ENCODE measurements at regions not wholly inside any gene's neighbourhood (a gene's known extent, or its start where the extent isn't known, plus 50 kb on each side); places are given as distances from the start of the nearest gene placed in this dataset.
"Not testable (repeated sequence)": the region's sequence is repeated elsewhere in the genome, so short reads cannot be mapped to it uniquely, and the experiment has no call there.

DNA sequence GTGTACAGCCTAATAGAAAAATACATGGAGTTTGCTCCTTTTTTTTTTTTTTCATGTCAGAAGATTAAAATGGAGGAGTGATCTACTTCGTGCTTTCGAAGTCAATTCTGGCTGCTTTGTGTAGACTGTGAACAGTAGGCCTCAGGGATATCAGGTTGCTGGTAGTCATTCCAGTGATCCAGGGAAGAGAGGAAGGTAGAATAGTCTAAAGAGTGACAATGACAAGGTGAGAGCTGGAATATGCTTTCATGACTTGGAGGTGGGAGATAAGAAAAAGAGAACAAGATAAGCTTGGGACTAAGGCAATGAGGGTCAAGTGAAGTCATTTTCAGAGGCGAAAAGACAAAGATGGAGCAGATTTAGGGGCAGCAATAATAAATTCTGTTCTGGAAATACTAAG lies 111.3 kb upstream of the MIR17HG start:
- no peak for DNase-seq

DNA sequence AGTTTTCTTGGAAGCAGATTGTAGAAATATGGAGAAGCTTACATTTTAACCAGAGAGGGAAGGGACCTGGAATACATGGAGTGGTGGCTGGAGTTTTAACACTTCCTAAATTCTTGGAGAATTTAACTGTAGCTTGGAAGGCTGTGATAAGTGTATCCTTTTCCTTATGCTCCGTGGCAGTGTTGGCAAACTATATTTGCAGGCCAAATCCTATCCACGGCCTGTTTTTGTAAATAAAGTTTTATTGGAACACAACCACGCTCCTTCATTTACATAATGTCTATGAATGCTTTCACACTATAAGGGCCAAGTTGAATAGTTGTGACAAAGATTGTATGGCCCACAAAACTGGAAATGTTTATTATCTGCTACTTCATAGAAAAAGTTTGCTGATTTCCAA lies 110.6 kb upstream of the MIR17HG start:
- DNase-seq: no peak

DNA sequence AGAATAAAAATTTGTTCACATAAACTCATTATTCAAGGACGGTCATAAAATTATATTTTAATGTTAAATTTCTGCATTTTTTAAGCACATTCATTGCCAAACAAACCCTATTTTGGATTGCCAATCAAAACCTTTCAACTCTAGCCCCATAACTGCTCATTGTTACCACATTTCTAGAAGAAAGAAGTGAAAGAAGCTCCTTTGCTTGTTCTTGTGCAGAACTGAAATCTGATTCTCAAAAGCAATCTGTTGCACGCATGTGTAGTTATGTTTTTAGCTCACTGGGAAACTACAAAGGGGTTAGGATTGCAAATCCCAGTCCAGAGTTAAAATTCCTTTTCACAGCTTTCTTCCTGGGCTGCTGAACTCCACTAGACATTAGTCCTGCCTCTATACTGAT lies 109.5 kb upstream of the MIR17HG start:
- DNase-seq: no peak

DNA sequence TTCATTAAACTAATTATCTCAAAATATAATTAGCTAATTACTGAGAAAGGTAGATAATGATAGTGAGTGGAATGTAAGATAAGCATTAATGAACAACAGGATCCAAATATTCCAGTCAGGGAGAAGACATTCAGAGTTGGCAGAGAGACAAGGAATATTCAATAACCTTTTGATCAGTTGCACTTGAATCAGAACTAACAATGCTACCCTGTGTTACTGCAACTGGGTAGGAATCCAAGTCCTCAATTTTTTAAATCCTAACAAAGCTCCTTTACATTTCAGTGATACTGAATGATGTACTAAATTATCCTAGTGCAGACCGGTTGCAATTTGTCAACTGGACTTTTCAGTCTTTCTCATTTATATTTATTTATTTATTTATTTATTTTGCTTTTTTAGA lies 107.1 kb upstream of the MIR17HG start:
- DNase-seq: no peak

DNA sequence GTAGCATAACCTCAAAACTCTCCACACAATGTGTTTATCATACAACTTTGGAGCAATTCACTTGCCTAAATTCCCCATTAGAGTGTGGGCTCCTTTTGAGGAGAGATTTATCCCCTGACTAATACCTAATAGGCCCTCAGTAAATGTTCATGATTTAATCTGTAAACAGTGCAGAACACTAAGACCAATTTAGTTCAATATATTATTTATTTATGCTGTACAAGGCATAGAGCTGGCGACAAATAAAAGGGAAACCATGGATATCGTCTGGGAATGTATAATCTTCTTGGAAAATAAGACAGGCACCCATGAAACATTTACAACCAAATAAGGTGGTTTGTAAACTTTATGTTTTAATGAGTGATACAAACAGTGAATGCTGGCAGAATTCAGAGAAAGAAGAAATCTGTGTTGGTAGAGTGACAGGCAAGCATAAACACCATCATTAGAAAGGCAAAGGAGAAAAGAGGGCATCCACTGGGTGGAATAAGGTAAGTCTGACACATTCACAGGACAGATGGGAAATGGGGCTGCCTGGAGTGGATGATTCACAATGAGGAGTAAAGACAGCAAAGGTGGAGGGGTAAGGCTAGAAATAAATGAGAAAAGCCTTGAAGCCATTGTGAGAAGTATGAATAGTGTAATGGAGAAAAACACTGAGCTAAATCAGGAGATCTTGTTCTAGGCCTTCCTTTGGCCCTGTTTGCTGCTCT lies 106.1 kb upstream of the MIR17HG start:
- DNase-seq: no peak

DNA sequence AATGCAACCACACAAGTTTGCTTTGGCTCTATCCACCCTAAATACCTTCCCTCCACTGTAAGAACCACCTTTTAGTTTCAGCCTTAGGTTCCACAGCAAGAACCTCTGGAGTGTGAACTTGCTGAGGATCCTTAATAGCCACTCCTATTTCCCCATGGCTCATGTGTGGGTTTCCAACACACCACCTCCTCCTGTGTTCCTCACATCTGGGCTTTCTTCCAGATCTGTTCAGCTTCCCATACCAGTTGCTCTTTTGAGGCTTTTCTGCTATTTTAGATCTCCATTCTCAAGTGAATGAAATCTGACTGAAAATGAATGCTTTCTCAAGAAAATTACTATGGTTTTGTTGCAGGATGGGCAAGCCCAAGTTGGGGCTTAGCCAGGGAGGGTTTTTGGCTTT lies 104.8 kb upstream of the MIR17HG start:
- DNase-seq: no peak

DNA sequence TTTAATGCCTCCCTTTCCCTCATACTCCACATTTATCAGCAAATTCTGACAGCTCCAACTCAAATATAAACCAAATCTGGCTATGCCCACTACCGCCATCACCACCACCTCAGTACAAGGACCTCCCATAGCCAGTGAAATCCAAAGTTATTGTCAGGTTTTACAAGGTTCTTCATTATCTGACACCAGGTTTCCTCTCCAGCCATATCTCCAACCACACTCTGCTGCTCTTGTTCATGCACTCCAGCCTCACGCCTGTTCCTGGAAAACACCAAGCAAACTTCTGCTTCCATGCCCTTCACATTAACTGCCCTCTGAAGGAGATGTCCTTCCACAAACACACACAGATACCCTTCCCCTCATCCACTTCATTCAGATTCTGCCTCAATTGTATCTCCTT lies 102.2 kb upstream of the MIR17HG start:
- DNase-seq: no peak

DNA sequence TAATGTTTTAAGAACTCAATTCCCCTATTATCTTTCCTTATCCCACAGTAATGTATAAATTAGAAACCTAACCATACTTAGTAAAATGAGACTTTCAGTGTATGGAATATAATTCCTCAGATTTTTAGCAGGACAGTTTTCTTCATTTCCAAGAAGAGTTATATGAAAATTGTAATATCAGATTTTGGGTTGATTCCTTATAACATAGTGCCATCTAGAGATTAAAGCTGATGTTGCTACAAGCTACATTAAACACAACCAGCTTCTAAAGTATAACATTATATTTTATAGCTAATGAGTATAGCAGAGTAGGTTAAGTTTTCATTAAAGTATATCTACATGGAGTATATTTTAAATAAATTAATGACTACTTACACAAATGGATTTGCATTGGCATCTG lies 99.7 kb upstream of the MIR17HG start:
- peak; percentile 12 to 18 for DNase-seq

DNA sequence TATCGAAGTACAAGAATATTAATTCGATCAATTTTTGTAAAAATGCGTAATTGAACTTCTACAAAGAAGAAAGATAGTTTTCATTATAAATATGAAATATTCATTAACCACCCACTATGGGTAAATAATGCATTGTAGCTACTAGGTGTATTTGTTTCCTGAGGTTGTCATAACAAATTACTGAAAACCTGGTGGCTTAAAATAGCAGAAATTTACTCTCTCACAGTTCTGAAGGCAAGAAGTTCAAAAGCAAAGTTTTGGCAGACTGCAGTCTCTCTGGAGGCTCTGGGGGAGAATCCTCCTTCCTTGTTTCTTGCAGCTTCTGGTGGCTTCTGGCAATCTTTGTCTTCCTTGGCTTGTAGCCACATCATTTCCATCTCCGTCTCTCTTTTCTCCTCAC lies 99.2 kb upstream of the MIR17HG start:
- no peak for DNase-seq

DNA sequence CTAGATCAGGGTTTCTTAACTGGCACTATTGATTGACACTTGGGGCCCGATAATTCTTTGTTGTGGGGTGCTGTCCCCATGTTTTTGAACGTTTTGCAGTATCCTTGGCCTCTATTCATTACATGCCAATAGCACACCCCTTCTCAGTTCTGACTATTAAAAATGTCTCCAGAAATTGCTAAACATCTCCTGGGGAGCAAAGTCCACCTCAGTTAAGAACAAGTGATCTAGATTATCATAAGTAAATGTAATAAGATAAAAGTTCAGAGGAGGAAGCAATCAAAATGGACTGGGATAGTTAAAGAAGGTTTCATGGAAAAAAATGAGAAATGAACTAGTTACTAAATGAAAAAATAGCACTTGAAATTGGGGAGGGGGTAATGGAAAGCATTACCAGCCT lies 98.1 kb upstream of the MIR17HG start:
- DNase-seq: no peak

DNA sequence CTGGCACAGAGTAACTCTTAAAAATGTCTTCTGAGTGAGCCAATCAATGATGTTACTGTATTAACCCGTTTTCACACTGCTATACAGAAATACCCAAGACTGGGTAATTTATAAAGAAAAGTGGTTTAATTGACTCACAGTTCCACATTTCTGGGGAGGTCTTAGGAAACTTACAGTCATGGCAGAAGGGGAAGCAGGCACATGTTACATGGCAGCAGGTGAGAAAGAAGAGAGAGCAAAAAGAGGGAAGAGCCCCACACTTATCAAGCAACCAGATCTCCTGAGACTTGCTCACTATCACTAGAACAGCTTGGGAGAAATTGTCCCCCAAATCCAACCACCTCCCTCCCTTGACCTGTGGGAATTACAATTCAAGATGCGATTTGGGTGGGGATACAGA lies 97.6 kb upstream of the MIR17HG start:
- DNase-seq: no peak

DNA sequence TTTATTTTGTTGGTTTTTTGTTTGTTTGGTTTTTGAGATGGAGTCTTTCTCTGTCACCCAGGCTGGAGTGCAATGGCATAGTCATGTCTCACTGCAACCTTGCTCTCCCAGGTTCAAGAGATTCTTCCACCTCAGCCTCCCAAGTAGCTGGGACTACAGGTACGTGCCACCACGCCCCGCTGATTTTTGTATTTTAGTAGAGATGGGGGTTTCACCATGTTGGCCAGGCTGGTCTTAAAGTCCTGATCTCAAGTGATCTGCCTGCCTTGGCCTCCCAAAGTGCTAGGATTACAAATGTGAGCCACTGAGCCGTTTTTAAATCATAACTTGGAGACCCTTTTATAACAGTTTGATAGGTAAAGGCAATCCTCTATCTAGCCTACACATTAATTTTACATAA lies 95.9 kb upstream of the MIR17HG start:
- not testable (repeated sequence) for DNase-seq

DNA sequence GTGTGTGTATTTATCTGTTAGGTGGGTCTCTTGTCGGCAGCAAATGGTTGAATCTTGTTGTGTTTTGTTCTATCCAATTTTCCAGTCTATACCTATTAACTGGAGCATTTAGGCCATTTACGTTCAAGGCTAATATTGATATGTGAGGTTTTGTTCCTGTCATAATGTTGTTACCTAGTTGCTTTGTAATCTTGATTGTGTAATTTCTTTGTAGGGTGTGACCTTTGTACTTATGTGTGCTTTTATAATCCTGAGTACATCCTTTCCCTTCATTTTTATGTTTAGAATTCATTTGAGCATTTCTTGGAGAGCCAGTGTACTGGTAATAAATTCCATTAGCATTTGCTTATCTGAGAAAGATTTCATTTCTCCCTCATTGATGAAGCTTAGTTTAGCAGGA lies 83.0 kb upstream of the MIR17HG start:
- DNase-seq: no peak

DNA sequence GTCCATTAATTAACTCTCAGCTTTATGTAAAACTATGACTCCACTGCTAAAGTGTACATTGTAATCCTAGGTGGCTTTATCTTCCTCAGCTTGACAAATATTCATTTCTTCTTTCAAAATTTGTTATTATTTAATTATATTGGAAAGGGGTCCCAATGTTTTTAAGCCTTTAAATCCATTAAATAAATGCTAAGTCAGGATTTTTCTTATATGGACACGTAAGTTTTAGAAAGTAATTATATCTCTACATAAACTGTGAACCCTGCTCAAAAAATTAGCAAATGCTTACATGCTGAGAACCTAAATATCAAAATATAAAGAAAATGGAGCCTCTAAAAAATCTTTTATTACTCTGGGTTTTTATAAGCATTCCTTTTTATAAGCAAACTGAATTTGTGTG lies 78.2 kb upstream of the MIR17HG start:
- no peak for DNase-seq

DNA sequence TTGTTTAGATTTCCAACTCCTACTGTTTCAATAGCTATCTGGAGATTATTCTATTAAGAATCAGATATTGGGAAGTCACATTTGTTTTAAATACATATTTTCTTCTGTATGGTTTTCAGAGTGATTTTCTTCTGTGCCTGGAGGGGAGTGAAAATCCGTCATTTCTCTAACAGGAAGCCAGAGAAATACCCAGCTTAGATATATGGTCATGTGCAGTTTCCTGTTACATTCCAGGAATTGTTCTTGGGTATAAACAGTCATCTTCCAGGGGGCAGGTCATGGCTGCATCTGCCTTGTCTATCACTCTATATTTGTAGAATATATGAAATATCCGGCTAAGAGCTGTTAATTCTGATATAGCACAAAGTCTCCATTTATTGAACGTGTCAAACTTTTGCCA lies 77.5 kb upstream of the MIR17HG start:
- DNase-seq: no peak

DNA sequence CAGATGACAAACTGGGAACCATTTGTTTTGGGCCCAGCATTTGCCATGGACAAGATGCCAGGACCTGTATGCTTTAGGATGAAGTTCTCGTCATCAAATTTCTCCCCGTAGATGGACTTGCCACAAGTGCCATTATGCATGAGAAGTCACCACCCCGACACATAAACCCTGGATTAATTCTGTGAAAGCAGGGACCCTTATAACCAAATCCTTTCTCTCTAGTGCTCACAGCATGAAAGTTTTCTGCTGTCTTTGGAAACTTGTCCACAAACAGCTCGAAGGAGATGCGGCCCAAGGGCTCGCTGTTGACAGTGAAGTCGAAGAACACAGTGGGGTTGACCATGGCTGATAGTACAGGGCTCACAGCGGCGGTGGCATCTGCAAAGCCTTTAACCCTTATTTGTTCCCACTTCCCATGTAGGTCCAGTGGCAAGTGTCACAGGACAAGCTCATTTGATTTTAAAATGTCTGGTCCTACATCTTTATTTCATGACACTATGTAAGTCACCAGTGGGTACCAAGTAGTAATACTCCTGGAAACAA lies 75.2 kb upstream of the MIR17HG start:
- no peak for DNase-seq

DNA sequence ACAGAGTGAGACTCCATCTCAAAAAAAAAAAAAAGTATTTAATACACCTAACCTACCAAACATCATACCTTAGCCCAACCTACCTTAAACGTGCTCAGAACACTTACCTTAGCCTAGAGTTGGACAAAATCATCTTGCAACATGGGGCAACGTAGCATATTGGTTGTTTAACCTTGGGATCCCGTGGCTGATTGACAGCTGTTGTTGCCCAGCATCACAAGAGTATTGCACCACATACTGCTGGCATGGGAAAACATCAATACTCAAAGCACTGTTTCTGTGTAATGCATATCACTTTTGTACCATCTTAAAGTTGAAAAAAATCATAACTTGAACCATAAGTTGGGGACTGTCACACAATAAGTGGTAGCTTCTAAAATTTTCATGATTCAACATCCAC lies 73.8 kb upstream of the MIR17HG start:
- DNase-seq: no peak

DNA sequence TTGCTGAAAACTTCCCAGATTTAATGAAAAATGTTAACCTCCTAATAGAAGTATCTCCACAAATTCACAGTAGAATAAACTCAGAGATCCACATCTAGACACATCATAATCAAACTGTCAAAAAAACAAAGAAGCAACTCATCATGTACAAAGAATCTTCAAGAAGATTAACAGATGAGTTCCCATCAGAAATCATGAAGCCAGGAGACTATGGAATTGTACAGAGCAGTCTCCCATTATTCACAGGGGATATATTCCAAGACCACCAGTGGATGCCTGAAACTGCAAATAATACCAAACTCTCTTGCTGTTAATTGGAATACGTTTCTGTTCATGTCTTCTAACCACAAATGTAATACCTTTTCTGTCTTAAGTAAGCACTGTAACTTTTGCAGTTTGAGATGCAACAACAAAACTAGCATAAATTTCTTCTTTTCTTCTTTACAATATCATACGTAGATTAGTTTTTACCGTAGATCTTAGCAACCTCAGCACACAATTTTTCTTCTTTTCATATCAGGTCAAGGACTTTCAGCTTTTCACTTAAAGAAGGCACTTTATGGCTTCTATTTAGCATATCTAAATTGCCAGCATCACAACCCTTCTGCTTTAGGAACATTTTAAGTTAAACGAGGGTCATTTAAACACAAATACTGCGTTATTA lies 70.3 kb upstream of the MIR17HG start:
- no peak for DNase-seq

DNA sequence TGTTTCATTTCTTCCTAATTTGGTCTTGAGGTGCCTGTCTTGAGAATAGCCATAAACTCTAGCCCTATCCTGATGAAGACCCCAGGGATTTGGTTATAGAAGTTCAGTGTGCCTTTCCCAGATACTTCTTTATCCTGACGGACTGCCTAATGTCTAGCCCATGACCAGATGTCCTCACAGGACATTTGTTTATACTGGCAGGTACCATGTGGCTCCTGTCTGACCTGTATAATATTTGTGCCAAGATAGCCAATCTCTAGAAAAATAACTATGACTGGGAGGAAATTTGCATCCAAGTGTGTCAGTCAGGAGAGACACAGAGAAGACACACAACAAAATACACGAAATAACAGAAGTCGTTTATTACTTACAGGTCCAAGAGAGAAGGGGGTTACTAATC lies 69.2 kb upstream of the MIR17HG start:
- DNase-seq: no peak

DNA sequence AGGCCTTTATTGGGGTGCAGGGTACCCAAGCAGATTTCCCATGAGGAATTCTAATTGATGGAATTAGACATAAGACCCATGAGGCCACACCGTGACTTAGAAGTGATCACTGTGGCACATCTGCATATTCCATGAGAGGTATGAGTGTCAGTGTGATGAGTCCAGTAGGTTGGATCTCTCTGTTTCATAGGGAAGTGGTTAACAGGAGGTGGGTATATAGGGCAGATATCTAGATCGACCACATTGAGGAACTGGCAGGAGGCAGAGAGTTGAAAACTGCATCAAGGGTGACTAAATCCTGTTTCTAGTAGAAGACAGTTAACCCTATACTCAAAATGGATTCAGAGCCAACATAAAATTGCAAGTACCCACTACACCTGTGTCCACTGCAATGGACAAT lies 68.6 kb upstream of the MIR17HG start:
- DNase-seq: no peak

DNA sequence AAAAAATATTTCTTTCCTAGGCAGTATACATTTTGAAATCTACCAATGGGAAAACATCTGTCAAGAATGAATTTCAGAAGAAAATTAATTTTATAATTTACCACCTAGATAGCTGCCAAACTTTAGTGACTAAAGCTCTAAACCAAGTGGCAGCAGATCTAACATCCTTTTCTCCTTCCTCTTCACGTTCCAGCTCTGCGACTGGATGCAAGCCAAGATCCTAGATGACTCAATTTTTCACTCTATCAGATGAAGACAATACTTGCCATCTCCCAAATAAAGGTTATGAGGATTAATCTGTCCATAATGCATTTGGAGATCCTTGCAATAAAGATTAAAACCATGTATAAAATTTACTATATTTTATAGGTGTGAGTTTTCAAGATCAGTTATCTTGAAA lies 66.7 kb upstream of the MIR17HG start:
- DNase-seq: no peak

DNA sequence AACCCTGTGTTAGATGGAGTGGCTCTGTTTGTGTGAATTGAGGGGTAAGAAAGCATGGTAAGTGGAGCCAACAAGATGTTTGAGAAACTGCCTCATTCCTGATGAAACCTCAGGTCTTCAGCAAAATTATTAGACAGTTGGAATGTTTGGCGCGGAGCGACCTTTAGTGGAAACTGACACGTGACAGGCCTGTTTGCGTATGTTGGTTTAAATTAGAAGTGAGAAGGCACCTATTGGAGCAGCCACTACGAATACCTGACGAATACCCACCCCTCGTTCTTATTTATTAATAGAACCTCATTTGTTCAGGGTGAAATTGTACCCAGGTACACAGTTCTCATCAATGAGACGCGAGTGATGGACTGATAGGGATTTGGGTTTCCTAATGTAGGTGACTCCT lies 63.2 kb upstream of the MIR17HG start:
- DNase-seq: no peak

DNA sequence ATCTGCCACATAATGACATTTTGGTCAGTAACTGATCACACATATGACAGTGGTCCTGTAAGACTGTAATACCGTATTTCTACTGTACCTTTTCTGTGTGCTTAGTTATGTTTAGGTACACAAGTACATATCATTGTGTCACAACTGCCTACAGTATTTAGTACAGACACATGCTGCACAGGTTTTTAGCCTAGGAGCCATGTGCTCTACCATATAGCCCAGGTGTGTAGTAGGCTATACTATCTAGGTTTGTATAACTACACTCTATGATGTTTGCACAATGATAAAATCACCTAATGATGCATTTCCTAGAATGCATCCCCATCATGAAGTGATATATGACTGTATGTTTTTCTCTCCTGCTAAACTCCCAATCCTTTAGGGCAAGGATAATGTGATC lies 61.2 kb upstream of the MIR17HG start:
- no peak for DNase-seq

DNA sequence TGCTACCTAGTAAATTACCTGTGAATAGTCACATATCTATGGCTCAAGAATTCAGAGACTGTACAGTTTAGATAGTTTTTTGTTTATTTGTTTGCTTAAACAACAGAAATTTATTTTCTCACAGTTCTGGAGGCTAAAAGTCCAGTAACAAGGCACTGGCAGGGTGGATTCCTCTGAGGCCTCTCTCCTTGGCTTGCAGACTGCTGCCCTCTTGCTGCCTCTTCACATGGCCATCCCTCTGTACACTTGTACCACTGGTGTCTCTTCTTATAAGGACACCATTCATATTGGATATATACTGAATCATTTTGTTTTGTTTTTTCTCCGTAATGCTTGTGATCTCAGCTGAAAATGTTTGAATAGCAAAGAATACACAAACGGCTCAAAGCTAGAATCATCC lies 56.4 kb upstream of the MIR17HG start:
- DNase-seq: no peak

Measured in AML-193 (cell line).